PC-9 (cell line): ENCODE measurements at regions not wholly inside any gene's neighbourhood (a gene's known extent, or its start where the extent isn't known, plus 50 kb on each side); places are given as distances from the start of the nearest gene placed in this dataset.

ENCODE experiments used
- BruUV-seq: library from RNA; stranded (reverse); fragments of 400-500 nt; replicated peaks from 2 replicates; lab custom pipeline; 2021; lab: Mats Ljungman, UMichigan
- CTCF ChIA-PET: fragments of 300-600 bp; sonication (Branson Sonifier 250); formaldehyde crosslinking; loops from one replicate; lab custom pipeline; 2022; ENCODE audit warnings: antibody characterized with exemption; lab: Charles Lee
- POLR2A ChIA-PET: fragments of 300-600 bp; sonication (Branson Sonifier 250); formaldehyde crosslinking; loops from one replicate; lab custom pipeline; 2022; ENCODE audit warnings: antibody characterized with exemption; ENCODE audit not compliant: unreplicated experiment; lab: Charles Lee
- DNase-seq, 2 experiments: peaks; one replicate each; pipeline versions ENCODE4 v3.0.0 to v3.0.0-alpha.2; 2015 to 2022; ENCODE audit warnings: mixed read lengths in 1 of 2
- H2AFZ ChIP-seq: fragments of 200-600 bp; sonication (generic); 2 replicates; pipeline ENCODE4 v1.8.1; 2017; ENCODE audit warnings: antibody characterized with exemption
- H3F3A ChIP-seq: fragments of 200-600 bp; sonication (generic); 2 replicates; pipeline ENCODE4 v1.8.1; 2017; ENCODE audit warnings: antibody characterized with exemption, mild to moderate bottlenecking, low read depth; ENCODE audit not compliant: insufficient read depth
- H3K27ac ChIP-seq: fragments of 200-600 bp; sonication (generic); 2 replicates; pipeline ENCODE4 v1.6.1; 2016; ENCODE audit warnings: mixed run types
- H3K27me3 ChIP-seq: fragments of 200-600 bp; sonication (generic); 2 replicates; pipeline ENCODE4 v1.6.1; 2016; ENCODE audit warnings: low read depth, mixed run types; ENCODE audit not compliant: insufficient read depth
- H3K36me3 ChIP-seq: fragments of 200-600 bp; sonication (generic); 2 replicates; pipeline ENCODE4 v1.6.1; 2016; ENCODE audit warnings: low read depth, mixed run types
- H3K4me1 ChIP-seq: fragments of 200-600 bp; sonication (generic); replicated peaks from 2 replicates; pipeline ENCODE4 v1.6.1; 2016; ENCODE audit warnings: mixed run types; ENCODE audit not compliant: insufficient read depth
- H3K4me2 ChIP-seq: fragments of 200-600 bp; sonication (generic); 2 replicates; pipeline ENCODE4 v1.6.1; 2017; ENCODE audit warnings: mixed run types
- H3K4me3 ChIP-seq: fragments of 200-600 bp; sonication (generic); 2 replicates; pipeline ENCODE4 v1.6.1; 2016; ENCODE audit warnings: mixed run types
- H3K79me2 ChIP-seq: fragments of 200-600 bp; sonication (generic); 2 replicates; pipeline ENCODE4 v1.6.1; 2017; ENCODE audit warnings: low read depth, mixed run types
- H3K9me2 ChIP-seq: fragments of 200-600 bp; sonication (generic); 2 replicates; pipeline ENCODE4 v1.8.1; 2017; ENCODE audit warnings: mild to moderate bottlenecking; ENCODE audit not compliant: insufficient read depth
- H3K9me3 ChIP-seq: fragments of 200-600 bp; sonication (generic); 2 replicates; pipeline ENCODE4 v1.8.1; 2016; ENCODE audit warnings: low read depth; ENCODE audit not compliant: insufficient read depth
- H4K20me1 ChIP-seq: fragments of 200-600 bp; sonication (generic); 2 replicates; pipeline ENCODE4 v1.8.1; 2017; ENCODE audit not compliant: insufficient read depth
- EZH2 ChIP-seq: fragments of 200-600 bp; sonication (generic); IDR thresholded peaks from 2 replicates; pipeline ENCODE4 v1.8.0; 2017; ENCODE audit warnings: antibody characterized with exemption, low read depth
- intact Hi-C: fragments of 100-400 bp; cut with micrococcal nuclease; formaldehyde crosslinking; loops from one replicate; pipeline ENCODE4 v1.10.0; 2022; ENCODE audit not compliant: unreplicated experiment
- TF ChIP-seq, protein P1 (sequence below): fragments of 200-600 bp; sonication (generic); conservative IDR thresholded peaks from 2 replicates; pipeline ENCODE4 v1.6.1; 2017; ENCODE audit warnings: mixed run types, antibody characterized with exemption, mild to moderate bottlenecking, moderate library complexity

DNA sequence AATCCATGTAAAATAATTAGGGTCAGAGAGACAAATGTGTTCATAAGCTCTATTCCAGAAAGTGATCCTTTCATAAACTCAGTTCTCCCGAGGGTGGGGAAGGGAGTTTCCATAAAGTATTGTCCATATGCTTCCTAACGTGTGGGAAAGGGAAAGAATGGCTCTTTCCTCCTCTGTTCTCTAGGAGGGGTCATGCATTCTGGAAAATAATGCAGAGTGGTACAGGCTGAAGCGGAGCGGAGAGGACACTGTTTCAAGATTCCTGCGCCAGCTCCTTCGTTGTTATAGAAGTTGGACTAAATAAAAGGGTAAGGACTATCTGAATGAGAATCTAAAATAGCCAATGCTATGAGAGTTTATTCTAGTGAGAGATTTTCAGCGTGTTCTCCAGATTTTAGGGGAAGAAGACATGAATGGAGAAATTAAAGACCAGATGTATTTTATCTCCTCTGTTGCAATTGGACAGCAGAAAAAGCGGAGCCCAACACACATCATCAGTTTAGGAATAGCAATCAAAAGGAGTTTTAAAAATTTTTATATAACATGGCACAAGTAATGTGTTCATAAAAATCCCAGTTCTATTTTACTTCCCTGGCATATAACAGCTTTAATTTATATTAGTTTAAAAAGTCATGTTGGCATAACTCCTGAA is 166.9 kb upstream of the MPDZ start:
- ChIA-PET CTCF (no interaction called here), POLR2A (no interaction called here)
- H3K4me1 ChIP-seq = no peaks in the 10 kb centered on the region
- intact Hi-C loops = no loop called here
- H3K27ac ChIP-seq = no peak overlapping the region
- no peaks in the 10 kb centered on the region for H3K36me3 ChIP-seq
- no peaks in the 10 kb centered on the region for H3K9me3 ChIP-seq
- H3K9me2 ChIP-seq = no peaks in the 10 kb centered on the region
- H3K79me2 ChIP-seq = no peaks in the 10 kb centered on the region
- H2AFZ ChIP-seq = no peak overlapping the region
- no peak for DNase-seq
- no peak overlapping the region for H3K4me3 ChIP-seq
- no peak overlapping the region for H3K4me2 ChIP-seq
- TF ChIP-seq EZH2 = no peak
- TF ChIP-seq, protein P1, sequence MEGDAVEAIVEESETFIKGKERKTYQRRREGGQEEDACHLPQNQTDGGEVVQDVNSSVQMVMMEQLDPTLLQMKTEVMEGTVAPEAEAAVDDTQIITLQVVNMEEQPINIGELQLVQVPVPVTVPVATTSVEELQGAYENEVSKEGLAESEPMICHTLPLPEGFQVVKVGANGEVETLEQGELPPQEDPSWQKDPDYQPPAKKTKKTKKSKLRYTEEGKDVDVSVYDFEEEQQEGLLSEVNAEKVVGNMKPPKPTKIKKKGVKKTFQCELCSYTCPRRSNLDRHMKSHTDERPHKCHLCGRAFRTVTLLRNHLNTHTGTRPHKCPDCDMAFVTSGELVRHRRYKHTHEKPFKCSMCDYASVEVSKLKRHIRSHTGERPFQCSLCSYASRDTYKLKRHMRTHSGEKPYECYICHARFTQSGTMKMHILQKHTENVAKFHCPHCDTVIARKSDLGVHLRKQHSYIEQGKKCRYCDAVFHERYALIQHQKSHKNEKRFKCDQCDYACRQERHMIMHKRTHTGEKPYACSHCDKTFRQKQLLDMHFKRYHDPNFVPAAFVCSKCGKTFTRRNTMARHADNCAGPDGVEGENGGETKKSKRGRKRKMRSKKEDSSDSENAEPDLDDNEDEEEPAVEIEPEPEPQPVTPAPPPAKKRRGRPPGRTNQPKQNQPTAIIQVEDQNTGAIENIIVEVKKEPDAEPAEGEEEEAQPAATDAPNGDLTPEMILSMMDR = no peak
- BruUV-seq = no TSS peak
- H3F3A ChIP-seq = no peaks in the 10 kb centered on the region
- no peaks in the 10 kb centered on the region for H4K20me1 ChIP-seq
- H3K27me3 ChIP-seq = no peaks in the 10 kb centered on the region

DNA sequence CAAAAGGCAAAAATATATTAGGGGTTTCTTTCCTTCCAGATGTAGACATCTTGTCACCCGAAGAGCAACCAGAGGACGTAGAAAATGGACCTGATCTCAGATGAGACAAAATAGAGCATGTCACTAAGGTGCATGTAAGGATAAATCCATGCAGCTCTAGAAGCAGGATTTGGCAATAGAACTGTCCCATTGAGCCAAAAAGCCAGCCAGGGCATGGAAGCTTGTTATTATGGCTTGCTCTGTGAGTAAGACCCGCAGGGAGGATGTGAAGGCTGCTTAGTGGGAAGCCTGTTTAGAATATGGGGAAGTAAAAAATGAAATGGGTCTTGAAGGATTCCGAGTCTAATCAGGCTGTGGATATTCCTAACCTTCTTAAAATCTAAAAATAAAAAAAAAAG is 165.6 kb upstream of the MPDZ start:
- no peak for DNase-seq
- Histone ChIP-seq H2AFZ (no peak overlapping the region), H3K79me2 (no peaks in the 10 kb centered on the region), H3K27me3 (no peaks in the 10 kb centered on the region), H3K4me1 (no peaks in the 10 kb centered on the region), H3K4me3 (no peak overlapping the region), H3K27ac (no peak overlapping the region), H3K36me3 (no peaks in the 10 kb centered on the region), H3K9me2 (no peaks in the 10 kb centered on the region), H3F3A (no peaks in the 10 kb centered on the region), H4K20me1 (no peaks in the 10 kb centered on the region), H3K9me3 (no peaks in the 10 kb centered on the region), H3K4me2 (no peak overlapping the region)
- BruUV-seq = no TSS peak
- ChIA-PET POLR2A (no interaction called here), CTCF (no interaction called here)
- intact Hi-C loops = no loop called here
- TF ChIP-seq, protein P1 = no peak

DNA sequence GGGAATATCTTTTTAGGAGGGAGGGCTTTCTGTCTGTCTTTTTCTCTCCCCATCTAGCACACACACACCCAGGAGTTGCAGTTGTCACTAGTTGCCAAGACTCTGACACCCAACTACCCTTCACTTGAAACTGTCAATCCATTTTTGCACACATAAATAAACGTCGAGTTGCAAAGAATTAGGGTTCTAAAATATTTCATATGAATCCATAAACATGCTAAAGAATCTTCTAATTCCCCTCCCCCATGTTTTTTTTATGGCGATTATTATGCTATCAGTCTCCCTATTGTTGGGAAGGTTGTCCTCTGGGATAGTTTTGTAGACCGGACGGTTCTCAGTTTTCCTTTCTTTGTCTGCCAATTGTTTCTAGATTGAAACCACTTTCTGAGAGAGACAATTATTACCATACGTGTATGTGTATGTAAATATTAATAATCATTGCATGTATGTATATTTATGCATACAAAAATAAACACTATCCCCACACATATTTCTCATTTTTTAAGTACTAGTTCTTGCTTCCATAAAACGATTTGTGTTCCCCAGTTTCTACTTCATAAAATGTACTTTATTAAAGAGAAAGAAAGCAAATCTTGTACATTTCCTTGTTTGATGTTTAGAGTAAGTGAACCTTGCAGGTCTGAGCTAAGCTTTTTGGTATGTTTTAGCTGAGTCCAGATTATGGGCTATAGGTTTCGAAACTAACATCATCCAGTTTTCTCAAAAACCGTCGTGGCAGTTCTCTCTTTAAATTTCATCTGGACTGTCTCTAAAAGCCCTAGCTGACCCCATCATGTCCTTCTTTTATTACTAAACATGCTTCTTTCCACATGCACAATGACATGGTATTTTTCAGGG is 165.0 kb upstream of the MPDZ start:
- Histone ChIP-seq H3K4me3 (no peak overlapping the region), H3K9me3 (no peaks in the 10 kb centered on the region), H3F3A (no peaks in the 10 kb centered on the region), H3K27ac (no peak overlapping the region), H3K4me1 (no peaks in the 10 kb centered on the region), H2AFZ (no peak overlapping the region), H4K20me1 (no peaks in the 10 kb centered on the region), H3K27me3 (no peaks in the 10 kb centered on the region), H3K79me2 (no peaks in the 10 kb centered on the region), H3K4me2 (no peak overlapping the region), H3K36me3 (no peaks in the 10 kb centered on the region), H3K9me2 (no peaks in the 10 kb centered on the region)
- POLR2A ChIA-PET = no interaction called here
- no peak for TF ChIP-seq EZH2
- TF ChIP-seq, protein P1 = no peak
- DNase-seq = no peak
- intact Hi-C loops = no loop called here
- BruUV-seq = no TSS peak
- CTCF ChIA-PET = no interaction called here
